ENCODE measurements at regions not wholly inside any gene's neighbourhood (a gene's known extent, or its start where the extent isn't known, plus 50 kb on each side); places are given as distances from the start of the nearest gene placed in this dataset.

DNA sequence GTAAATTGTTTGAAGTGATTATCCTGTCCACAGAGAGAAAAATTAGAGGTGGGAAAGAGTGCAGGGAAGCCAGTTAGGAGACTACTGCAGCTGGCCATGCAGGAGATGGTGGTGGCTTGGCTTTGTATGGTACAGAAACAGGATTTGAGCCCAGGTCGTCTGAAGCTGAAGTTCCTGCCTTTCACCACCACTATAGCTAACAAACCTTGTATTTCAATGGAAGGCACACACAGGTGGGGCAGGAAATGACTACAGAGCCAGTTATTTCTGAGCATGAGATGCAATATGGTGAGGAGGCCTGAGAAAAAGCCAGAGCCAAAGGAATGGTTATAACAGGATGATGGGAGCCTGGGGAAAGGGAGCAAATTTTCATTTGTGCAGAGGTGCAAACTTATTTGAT, 103.9 kb downstream of the BTG1 start:
- no peak overlapping the region for H3K4me3 Mint-ChIP-seq
- H3K4me1 Mint-ChIP-seq (ENCODE audit: low read depth) = peaks cover 87% of the 10 kb centered on the region
- CTCF ChIA-PET = interaction anchor here (1.0 to 3.7 kb wide), 5 partner anchors 8 to 58 kb away, joined by 3 to 14 read pairs (median 6); no protein-coding TSS in a partner anchor
- DNase-seq = peak; percentile 41
- peaks cover 12% of the 10 kb centered on the region for H3K36me3 Mint-ChIP-seq (ENCODE audit: low read depth)
- H3K9me3 Mint-ChIP-seq = no peaks in the 10 kb centered on the region
- intact Hi-C loops (cut with micrococcal nuclease) = loop anchor here (5.0 kb wide), 1 partner anchor 431 kb away; no protein-coding TSS in a partner anchor
- H3K27ac Mint-ChIP-seq = peak overlapping the region; percentile 61
- no peaks in the 10 kb centered on the region for H3K27me3 Mint-ChIP-seq (ENCODE audit: low read depth)

DNA sequence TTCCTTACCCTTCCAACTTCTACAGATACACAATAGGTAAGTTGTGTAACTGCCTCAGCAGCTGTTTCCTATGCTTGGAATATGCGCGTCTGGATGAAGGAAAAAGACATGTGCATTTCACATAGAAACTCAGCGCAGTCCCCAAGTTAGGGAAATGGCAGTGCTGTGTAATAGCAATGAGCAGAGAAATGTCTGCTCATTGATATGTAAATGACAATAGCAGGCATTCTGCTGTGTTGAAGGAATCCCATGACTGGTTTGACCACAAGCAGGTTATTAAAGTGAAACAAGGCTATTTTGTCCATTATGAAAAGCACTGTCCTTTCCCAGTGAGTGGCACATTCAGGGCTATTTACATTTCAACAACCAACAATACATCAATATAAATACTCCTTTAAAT, 106.6 kb downstream of the BTG1 start:
- H3K27me3 Mint-ChIP-seq (ENCODE audit: low read depth) = no peaks in the 10 kb centered on the region
- no peak overlapping the region for H3K4me3 Mint-ChIP-seq
- no peaks in the 10 kb centered on the region for H3K9me3 Mint-ChIP-seq
- intact Hi-C loops (cut with micrococcal nuclease) = loop anchor here (10.0 kb wide), 1 partner anchor 164 kb away; no protein-coding TSS in a partner anchor
- H3K27ac Mint-ChIP-seq = no peak overlapping the region
- CTCF ChIA-PET = interaction anchor here (0.7 kb wide), 1 partner anchor 226 kb away, joined by 5 read pairs; no protein-coding TSS in a partner anchor
- peaks cover 9% of the 10 kb centered on the region for H3K36me3 Mint-ChIP-seq (ENCODE audit: low read depth)
- peaks cover 87% of the 10 kb centered on the region for H3K4me1 Mint-ChIP-seq (ENCODE audit: low read depth)
- no peak for DNase-seq

DNA sequence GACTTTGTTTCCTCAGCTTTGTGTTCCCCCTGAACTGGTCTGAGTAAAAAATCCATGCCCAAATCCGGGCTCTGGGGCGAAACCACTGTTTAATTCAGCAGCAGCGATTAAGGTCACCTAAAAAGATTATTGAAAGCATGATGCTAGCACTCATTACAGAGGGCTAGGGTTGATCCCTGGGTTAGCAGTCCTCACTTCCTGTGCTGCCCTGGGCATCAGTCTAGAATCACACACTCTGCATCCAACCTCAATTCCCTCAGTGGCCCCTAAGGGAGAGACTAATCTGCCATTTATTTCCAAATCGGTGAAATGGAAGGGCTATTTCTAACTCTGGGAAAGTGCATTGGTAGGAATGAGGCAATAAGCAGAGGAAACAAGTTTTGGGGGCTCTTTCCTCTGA, 107.2 kb downstream of the BTG1 start:
- no peaks in the 10 kb centered on the region for H3K9me3 Mint-ChIP-seq
- H3K4me3 Mint-ChIP-seq = no peak overlapping the region
- peaks cover 11% of the 10 kb centered on the region for H3K36me3 Mint-ChIP-seq (ENCODE audit: low read depth)
- no peak for DNase-seq
- CTCF ChIA-PET = no interaction called here
- no peak overlapping the region for H3K27ac Mint-ChIP-seq
- intact Hi-C loops (cut with micrococcal nuclease) = loop anchor here (10.0 kb wide), 1 partner anchor 164 kb away; no protein-coding TSS in a partner anchor
- peaks cover 87% of the 10 kb centered on the region for H3K4me1 Mint-ChIP-seq (ENCODE audit: low read depth)
- no peaks in the 10 kb centered on the region for H3K27me3 Mint-ChIP-seq (ENCODE audit: low read depth)

DNA sequence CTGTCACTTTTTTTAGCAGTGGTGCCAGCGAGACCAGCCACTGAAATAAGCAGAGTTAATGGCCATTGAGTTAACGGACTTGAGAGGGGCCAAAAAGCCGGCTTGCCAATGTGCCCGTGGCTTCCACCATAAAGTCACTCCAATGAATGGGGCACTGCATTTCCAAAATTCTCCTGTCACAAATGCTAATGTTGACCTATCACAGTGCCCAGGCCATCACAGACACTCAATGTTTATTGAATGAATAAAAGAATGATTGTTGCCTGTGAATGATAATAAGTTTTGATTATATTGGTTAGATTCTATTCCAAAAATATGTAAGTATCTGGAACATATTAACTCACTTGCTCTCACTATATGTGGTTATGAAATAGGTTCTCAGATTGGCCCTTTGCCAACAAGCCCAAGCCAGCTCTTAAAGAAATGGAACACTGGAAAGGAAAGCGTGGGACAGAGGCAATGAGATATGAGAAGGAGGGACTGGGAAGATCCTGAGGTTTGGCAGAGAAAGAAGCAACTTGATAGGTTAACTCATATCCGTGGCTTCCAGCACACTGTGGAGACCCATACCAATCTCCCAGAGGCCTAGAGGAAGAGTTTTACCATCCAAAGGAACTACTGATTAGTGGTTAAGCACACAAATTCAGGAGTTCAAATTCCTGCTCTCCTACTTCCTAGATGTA, 108.7 kb downstream of the BTG1 start:
- intact Hi-C loops (cut with micrococcal nuclease) = loop anchor here (10.0 kb wide), 1 partner anchor 162 kb away; no protein-coding TSS in a partner anchor
- Mint-ChIP-seq H3K4me3 (no peak overlapping the region), H3K9me3 (no peaks in the 10 kb centered on the region), H3K4me1 (ENCODE audit: low read depth) (peaks cover 82% of the 10 kb centered on the region), H3K27ac (no peak overlapping the region), H3K27me3 (ENCODE audit: low read depth) (no peaks in the 10 kb centered on the region), H3K36me3 (ENCODE audit: low read depth) (peaks cover 8% of the 10 kb centered on the region)
- DNase-seq = no peak
- CTCF ChIA-PET = no interaction called here

DNA sequence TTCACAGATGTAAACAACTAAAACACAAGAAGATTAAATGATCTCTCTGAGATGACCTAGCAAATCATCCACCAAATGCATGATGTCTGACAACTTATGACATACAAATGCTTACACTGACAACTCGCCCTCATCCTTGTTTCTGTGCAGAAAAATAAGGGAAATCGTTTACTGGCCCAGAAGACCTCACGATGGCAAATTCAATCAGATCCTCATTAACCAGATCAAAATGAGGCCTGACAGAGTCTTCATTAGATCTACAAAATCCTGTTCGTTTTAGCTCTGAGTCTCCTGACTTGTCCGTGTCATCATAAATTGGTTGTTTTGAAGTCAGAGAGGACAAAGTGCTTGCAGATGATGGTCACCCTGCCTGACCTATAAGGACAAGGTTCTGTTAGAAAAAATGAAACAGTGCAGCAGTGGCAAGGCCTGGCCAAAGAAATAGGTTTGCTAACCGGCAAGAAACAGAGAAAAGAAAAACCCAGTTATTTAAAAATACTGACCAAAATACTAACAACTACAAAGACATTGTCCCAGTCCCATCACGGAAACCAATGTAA, 109.5 kb downstream of the BTG1 start:
- peak overlapping the region; percentile 93 for H3K27ac Mint-ChIP-seq
- CTCF ChIA-PET = interaction anchor here (0.7 kb wide), 1 partner anchor 89 kb away, joined by 3 read pairs; no protein-coding TSS in a partner anchor
- no peak for DNase-seq
- no peaks in the 10 kb centered on the region for H3K27me3 Mint-ChIP-seq (ENCODE audit: low read depth)
- peaks cover 84% of the 10 kb centered on the region for H3K4me1 Mint-ChIP-seq (ENCODE audit: low read depth)
- H3K9me3 Mint-ChIP-seq = no peaks in the 10 kb centered on the region
- H3K4me3 Mint-ChIP-seq = peak overlapping the region; percentile 78
- peaks cover 8% of the 10 kb centered on the region for H3K36me3 Mint-ChIP-seq (ENCODE audit: low read depth)
- intact Hi-C loops (cut with micrococcal nuclease) = loop anchor here (10.0 kb wide), 1 partner anchor 161 kb away; no protein-coding TSS in a partner anchor

DNA sequence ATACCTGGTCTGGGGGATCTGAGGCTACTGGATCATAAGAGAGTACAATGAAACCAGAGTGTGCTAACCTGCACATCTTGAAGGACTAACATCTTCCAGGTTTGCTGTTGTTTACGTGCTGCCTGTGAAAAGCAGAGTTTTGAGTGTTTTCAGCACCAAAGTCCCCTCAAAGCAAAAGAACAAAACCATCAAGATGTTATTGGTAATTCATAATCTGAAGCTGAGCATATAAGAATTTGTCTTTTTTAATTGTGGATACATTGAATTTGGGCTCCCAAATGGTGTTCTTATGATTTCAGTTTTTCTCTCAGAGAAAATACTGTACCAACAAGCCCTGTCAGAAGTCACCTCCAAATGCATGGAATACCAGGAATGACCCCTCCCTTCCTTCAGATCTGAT, 110.2 kb downstream of the BTG1 start:
- intact Hi-C loops (cut with micrococcal nuclease) = loop anchor here (1.0 to 10.0 kb wide), 5 partner anchors 11 to 161 kb away; no protein-coding TSS in a partner anchor
- Mint-ChIP-seq H3K9me3 (no peaks in the 10 kb centered on the region), H3K27ac (peak overlapping the region; percentile 93), H3K27me3 (ENCODE audit: low read depth) (no peaks in the 10 kb centered on the region), H3K4me3 (peak overlapping the region; percentile 78), H3K4me1 (ENCODE audit: low read depth) (peaks cover 82% of the 10 kb centered on the region), H3K36me3 (ENCODE audit: low read depth) (peaks cover 8% of the 10 kb centered on the region)
- no peak for DNase-seq
- CTCF ChIA-PET = interaction anchor here (0.7 to 1.3 kb wide), 2 partner anchors 11 to 89 kb away, joined by 3 read pairs; no protein-coding TSS in a partner anchor

DNA sequence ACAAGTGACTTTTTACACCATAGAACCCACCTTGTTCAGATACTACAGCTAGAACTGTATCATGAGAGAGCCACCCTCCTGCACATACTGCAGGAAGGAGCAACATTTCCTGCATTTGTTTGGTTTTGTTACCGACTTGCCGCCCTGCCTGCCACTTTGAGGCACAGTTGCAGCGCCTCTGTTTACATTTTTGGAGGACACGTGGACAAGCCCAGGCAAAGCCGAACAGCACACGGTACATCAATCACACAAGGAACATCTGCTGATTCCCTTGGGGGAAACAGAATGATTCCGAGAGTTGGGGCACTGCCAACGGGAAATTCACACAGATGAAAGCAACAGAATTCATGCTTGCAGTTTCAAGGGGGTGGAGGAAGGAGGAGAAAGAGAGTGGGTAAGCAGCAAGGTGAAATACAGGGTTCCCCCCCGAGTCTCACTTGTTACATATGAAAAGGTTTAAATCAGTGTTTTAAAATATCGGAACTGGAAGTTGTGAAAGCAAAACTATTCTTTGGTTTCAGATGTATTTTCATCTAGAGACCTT, 110.7 kb downstream of the BTG1 start:
- Mint-ChIP-seq H3K36me3 (ENCODE audit: low read depth) (peaks cover 8% of the 10 kb centered on the region), H3K4me1 (ENCODE audit: low read depth) (peaks cover 83% of the 10 kb centered on the region), H3K4me3 (peak overlapping the region; percentile 78), H3K27ac (peak overlapping the region; percentile 93), H3K27me3 (ENCODE audit: low read depth) (no peaks in the 10 kb centered on the region), H3K9me3 (no peaks in the 10 kb centered on the region)
- CTCF ChIA-PET = interaction anchor here (1.3 kb wide), 1 partner anchor 11 kb away, joined by 3 read pairs; no protein-coding TSS in a partner anchor
- intact Hi-C loops (cut with micrococcal nuclease) = loop anchor here (1.0 to 10.0 kb wide), 8 partner anchors 11 to 367 kb away; no protein-coding TSS in a partner anchor
- DNase-seq = peak; percentile 86

DNA sequence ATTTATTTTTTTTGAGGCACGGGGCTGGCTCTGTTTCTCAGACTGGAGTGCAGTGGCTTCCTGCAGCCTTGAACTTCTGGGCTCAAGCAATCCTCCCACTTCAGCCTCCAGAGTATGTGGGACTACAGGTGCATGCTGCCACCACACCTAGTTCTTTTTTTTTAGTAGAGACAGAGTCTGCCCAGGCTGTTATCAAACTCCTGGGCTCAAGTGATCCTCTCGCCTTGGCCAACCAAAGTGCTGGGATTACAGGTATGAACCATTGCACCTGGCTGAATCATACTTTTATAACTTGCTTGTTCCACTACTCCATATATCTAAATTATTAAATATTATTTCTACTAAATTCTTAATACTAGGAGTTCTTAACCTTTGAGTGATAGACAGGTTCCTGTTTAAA, 111.6 kb downstream of the BTG1 start:
- CTCF ChIA-PET = interaction anchor here (0.6 to 1.5 kb wide), 3 partner anchors 8 to 151 kb away, joined by 3 to 6 read pairs (median 3); no protein-coding TSS in a partner anchor
- no peaks in the 10 kb centered on the region for H3K9me3 Mint-ChIP-seq
- no peak overlapping the region for H3K27ac Mint-ChIP-seq
- DNase-seq = no peak
- peaks cover 8% of the 10 kb centered on the region for H3K36me3 Mint-ChIP-seq (ENCODE audit: low read depth)
- intact Hi-C loops (cut with micrococcal nuclease) = loop anchor here (5.0 to 10.0 kb wide), 4 partner anchors 37 to 368 kb away; no protein-coding TSS in a partner anchor
- H3K4me3 Mint-ChIP-seq = no peak overlapping the region
- H3K27me3 Mint-ChIP-seq (ENCODE audit: low read depth) = no peaks in the 10 kb centered on the region
- H3K4me1 Mint-ChIP-seq (ENCODE audit: low read depth) = peaks cover 87% of the 10 kb centered on the region

DNA sequence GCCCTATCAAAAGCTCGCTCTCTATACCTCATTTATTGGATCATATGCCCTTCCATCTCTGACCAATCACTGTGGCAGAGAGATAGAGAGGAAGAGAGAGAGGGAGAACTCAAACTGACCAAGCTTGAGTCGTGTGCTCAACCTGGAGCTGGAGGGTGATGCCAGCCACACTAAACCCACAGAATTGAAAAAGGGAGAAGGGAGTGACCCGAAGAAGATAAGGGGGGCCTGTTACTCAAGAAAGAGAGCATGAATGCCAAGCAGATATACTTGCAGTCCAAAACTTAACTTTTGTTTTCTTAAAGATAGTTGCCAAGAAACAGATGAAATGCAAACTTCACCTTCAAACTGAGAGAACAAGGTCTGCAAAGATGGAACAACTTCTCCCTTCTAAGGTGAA, 112.7 kb downstream of the BTG1 start:
- CTCF ChIA-PET = interaction anchor here (1.5 to 1.6 kb wide), 3 partner anchors 9 to 221 kb away, joined by 3 to 6 read pairs (median 4); no protein-coding TSS in a partner anchor
- H3K4me3 Mint-ChIP-seq = no peak overlapping the region
- H3K9me3 Mint-ChIP-seq = no peaks in the 10 kb centered on the region
- peak overlapping the region; percentile 22 for H3K27ac Mint-ChIP-seq
- peaks cover 8% of the 10 kb centered on the region for H3K36me3 Mint-ChIP-seq (ENCODE audit: low read depth)
- H3K27me3 Mint-ChIP-seq (ENCODE audit: low read depth) = no peaks in the 10 kb centered on the region
- peaks cover 86% of the 10 kb centered on the region for H3K4me1 Mint-ChIP-seq (ENCODE audit: low read depth)
- intact Hi-C loops (cut with micrococcal nuclease) = loop anchor here (5.0 to 10.0 kb wide), 4 partner anchors 36 to 369 kb away; no protein-coding TSS in a partner anchor
- no peak for DNase-seq

DNA sequence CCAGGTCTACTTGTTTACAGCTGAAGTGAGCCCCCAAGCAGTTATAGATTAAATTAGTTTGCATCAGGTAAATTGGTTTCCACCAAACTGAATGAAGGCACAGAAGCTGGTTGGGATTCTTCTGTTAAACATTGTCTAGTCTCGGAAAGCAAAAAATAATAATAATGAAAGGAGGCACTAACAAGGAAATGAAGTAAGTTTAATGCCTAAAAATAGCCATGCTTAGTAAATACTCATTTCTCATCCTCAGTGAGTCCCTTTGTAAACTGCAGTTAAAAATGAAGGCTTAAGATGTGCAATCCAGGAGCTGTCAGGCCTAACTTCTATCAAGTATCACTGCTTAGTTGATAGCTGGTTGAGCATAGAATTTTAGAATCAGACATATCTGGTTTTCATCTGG, 113.5 kb downstream of the BTG1 start:
- Mint-ChIP-seq H3K4me1 (ENCODE audit: low read depth) (peaks cover 86% of the 10 kb centered on the region), H3K36me3 (ENCODE audit: low read depth) (peaks cover 8% of the 10 kb centered on the region), H3K27ac (peak overlapping the region; percentile 56), H3K27me3 (ENCODE audit: low read depth) (no peaks in the 10 kb centered on the region), H3K4me3 (no peak overlapping the region), H3K9me3 (no peaks in the 10 kb centered on the region)
- intact Hi-C loops (cut with micrococcal nuclease) = loop anchor here (5.0 to 10.0 kb wide), 4 partner anchors 35 to 370 kb away; no protein-coding TSS in a partner anchor
- no peak for DNase-seq
- CTCF ChIA-PET = interaction anchor here (1.5 to 2.4 kb wide), 3 partner anchors 10 to 221 kb away, joined by 3 to 14 read pairs (median 4); no protein-coding TSS in a partner anchor

DNA sequence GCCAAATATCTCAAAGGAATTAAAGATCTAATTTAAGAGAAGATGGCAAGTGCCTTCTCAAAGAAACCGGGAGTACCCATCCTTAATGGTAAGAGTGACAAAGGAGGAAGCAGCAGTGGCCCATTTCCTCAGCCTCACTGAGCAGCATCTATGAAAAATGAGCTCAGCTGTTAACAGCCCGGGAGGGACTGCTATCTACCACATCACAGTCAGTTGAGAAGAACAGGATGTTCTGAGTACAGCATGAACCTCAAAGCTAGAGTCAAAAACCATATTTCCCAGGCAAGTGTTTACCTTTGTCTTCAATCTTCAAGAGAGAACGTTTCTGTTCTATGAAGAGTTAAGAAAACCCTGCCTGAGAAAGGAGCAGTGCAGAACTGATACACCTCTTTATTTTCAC, 115.0 kb downstream of the BTG1 start:
- Mint-ChIP-seq H3K4me1 (ENCODE audit: low read depth) (peaks cover 78% of the 10 kb centered on the region), H3K36me3 (ENCODE audit: low read depth) (peaks cover 8% of the 10 kb centered on the region), H3K27me3 (ENCODE audit: low read depth) (no peaks in the 10 kb centered on the region), H3K27ac (peak overlapping the region; percentile 81), H3K9me3 (no peaks in the 10 kb centered on the region), H3K4me3 (peak overlapping the region; percentile 32)
- DNase-seq = peak; percentile 76
- intact Hi-C loops (cut with micrococcal nuclease) = loop anchor here (1.0 to 10.0 kb wide), 10 partner anchors 14 to 372 kb away; no protein-coding TSS in a partner anchor
- CTCF ChIA-PET = interaction anchor here (0.6 to 2.4 kb wide), 5 partner anchors 11 to 106 kb away, joined by 3 to 14 read pairs (median 3); no protein-coding TSS in a partner anchor

Data from activated naive CD4-positive, alpha-beta T cell treated with anti-CD3 and anti-CD28 coated beads for 36 hours (primary cell).